MM.1S (cell line): ENCODE measurements at regions not wholly inside any gene's neighbourhood (a gene's known extent, or its start where the extent isn't known, plus 50 kb on each side); places are given as distances from the start of the nearest gene placed in this dataset.
"Not testable (repeated sequence)": the region's sequence is repeated elsewhere in the genome, so short reads cannot be mapped to it uniquely, and the experiment has no call there.

Experiments used
- DNase-seq: peaks from one replicate; pipeline ENCODE4 v3.0.0-alpha.2; 2015
- H2AFZ ChIP-seq: fragments of 300-600 bp; sonication (generic); 2 replicates; pipeline ENCODE4 v1.6.0; 2016; ENCODE audit warnings: antibody characterized with exemption, low read length
- H3F3A ChIP-seq: fragments of 300-600 bp; sonication (generic); 2 replicates; pipeline ENCODE4 v1.6.1; 2016; ENCODE audit warnings: mild to moderate bottlenecking, antibody characterized with exemption, low read length, moderate library complexity, mixed read lengths; ENCODE audit not compliant: insufficient read depth
- H3K27ac ChIP-seq: fragments of 300-600 bp; sonication (generic); 2 replicates; pipeline ENCODE4 v1.5.1; 2016; ENCODE audit warnings: mild to moderate bottlenecking, low read length
- H3K27me3 ChIP-seq: fragments of 300-600 bp; sonication (generic); replicated peaks from 2 replicates; pipeline ENCODE4 v1.6.0; 2016; ENCODE audit warnings: low read length; ENCODE audit not compliant: insufficient read depth
- H3K36me3 ChIP-seq: fragments of 300-600 bp; sonication (generic); replicated peaks from 2 replicates; pipeline ENCODE4 v1.6.1; 2016; ENCODE audit warnings: mild to moderate bottlenecking, low read length, mixed read lengths; ENCODE audit not compliant: insufficient read depth
- H3K4me1 ChIP-seq: fragments of 300-600 bp; sonication (generic); 2 replicates; pipeline ENCODE4 v1.6.1; 2016; ENCODE audit warnings: low read length, mixed read lengths
- H3K4me2 ChIP-seq: fragments of 300-600 bp; sonication (generic); 2 replicates; pipeline ENCODE4 v1.6.0; 2016; ENCODE audit warnings: low read depth, low read length
- H3K4me3 ChIP-seq: fragments of 300-600 bp; sonication (generic); 2 replicates; pipeline ENCODE4 v1.5.1; 2016; ENCODE audit warnings: low read length, mixed read lengths
- H3K79me2 ChIP-seq: fragments of 300-600 bp; sonication (generic); 2 replicates; pipeline ENCODE4 v1.6.1; 2016; ENCODE audit warnings: mixed run types, low read length, mixed read lengths
- H3K9ac ChIP-seq: fragments of 300-600 bp; sonication (generic); 2 replicates; pipeline ENCODE4 v1.6.1; 2016; ENCODE audit warnings: low read length, mixed read lengths
- H3K9me2 ChIP-seq: fragments of 300-600 bp; sonication (generic); replicated peaks from 2 replicates; pipeline ENCODE4 v1.6.1; 2016; ENCODE audit warnings: mild to moderate bottlenecking, low read length, mixed read lengths; ENCODE audit not compliant: insufficient read depth
- H3K9me3 ChIP-seq: fragments of 300-600 bp; sonication (generic); replicated peaks from 2 replicates; pipeline ENCODE4 v1.6.1; 2016; ENCODE audit warnings: mild to moderate bottlenecking, low read length, mixed read lengths; ENCODE audit not compliant: insufficient read depth
- H4K20me1 ChIP-seq: fragments of 300-600 bp; sonication (generic); 2 replicates; pipeline ENCODE4 v1.6.1; 2016; ENCODE audit warnings: mild to moderate bottlenecking, low read length, moderate library complexity, mixed read lengths; ENCODE audit not compliant: insufficient read depth
- EZH2 ChIP-seq: fragments of 300-600 bp; sonication (generic); optimal IDR thresholded peaks from 2 replicates; pipeline ENCODE3; 2017; ENCODE audit warnings: low read depth, mild to moderate bottlenecking, antibody characterized with exemption, low read length, mixed read lengths
- EZH2phosphoT487 ChIP-seq: fragments of 300-600 bp; sonication (generic); IDR thresholded peaks from 2 replicates; pipeline ENCODE4 v1.6.1; 2018; ENCODE audit warnings: antibody characterized with exemption, low read length
- TF ChIP-seq, protein P1 (sequence below): fragments of 300-600 bp; sonication (generic); IDR thresholded peaks from 2 replicates; pipeline ENCODE4 v1.5.1; 2016; ENCODE audit warnings: antibody characterized with exemption, low read length, mixed read lengths

DNA sequence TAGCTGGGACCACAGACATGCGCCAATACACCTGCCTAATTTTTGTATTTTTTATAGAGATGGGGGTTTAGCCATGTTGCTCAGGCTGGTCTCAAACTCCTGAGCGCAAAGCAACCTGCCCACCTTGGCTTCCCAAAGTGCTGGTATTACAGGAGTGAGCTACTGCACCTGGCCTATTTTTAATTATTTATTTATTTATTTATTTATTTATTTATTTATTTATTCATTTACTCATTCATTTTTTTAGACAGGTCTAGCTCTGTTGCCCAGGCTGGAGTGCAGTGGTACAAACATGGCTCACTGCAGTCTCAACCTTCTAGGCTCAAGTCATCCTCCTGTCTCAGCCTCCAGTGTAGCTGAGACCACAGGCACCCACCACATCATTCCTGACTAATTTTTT lies 434.3 kb downstream of the DOK5 start:
- no peaks in the 10 kb centered on the region for H3F3A ChIP-seq
- no peaks in the 10 kb centered on the region for H3K9me3 ChIP-seq
- H3K9me2 ChIP-seq, result no peaks in the 10 kb centered on the region
- no peaks in the 10 kb centered on the region for H3K27me3 ChIP-seq
- no peak overlapping the region for H3K9ac ChIP-seq
- H3K79me2 ChIP-seq, result no peaks in the 10 kb centered on the region
- H3K4me2 ChIP-seq, result no peak overlapping the region
- no peak overlapping the region for H2AFZ ChIP-seq
- no peak for DNase-seq
- TF ChIP-seq, protein P1, sequence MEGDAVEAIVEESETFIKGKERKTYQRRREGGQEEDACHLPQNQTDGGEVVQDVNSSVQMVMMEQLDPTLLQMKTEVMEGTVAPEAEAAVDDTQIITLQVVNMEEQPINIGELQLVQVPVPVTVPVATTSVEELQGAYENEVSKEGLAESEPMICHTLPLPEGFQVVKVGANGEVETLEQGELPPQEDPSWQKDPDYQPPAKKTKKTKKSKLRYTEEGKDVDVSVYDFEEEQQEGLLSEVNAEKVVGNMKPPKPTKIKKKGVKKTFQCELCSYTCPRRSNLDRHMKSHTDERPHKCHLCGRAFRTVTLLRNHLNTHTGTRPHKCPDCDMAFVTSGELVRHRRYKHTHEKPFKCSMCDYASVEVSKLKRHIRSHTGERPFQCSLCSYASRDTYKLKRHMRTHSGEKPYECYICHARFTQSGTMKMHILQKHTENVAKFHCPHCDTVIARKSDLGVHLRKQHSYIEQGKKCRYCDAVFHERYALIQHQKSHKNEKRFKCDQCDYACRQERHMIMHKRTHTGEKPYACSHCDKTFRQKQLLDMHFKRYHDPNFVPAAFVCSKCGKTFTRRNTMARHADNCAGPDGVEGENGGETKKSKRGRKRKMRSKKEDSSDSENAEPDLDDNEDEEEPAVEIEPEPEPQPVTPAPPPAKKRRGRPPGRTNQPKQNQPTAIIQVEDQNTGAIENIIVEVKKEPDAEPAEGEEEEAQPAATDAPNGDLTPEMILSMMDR, result no peak
- TF ChIP-seq EZH2 (no peak), EZH2phosphoT487 (no peak)
- no peaks in the 10 kb centered on the region for H3K4me1 ChIP-seq
- H3K27ac ChIP-seq, result no peak overlapping the region
- no peaks in the 10 kb centered on the region for H4K20me1 ChIP-seq
- H3K4me3 ChIP-seq, result no peak overlapping the region
- no peaks in the 10 kb centered on the region for H3K36me3 ChIP-seq

DNA sequence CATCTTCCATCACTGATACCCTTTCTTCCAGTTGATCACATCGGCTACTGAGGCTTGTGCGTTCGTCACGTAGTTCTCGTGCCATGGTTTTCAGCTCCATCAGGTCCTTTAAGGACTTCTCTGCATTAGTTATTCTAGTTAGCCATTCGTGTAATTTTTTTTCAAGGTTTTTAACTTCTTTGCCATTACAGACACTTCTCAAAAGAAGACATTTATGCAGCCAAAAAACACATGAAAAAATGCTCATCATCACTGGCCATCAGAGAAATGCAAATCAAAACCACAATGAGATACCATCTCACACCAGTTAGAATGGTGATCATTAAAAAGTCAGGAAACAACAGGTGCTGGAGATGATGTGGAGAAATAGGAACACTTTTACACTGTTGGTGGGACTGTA lies 430.7 kb downstream of the DOK5 start:
- H3F3A ChIP-seq, H3K4me1 ChIP-seq, H3K4me2 ChIP-seq, H3K9me3 ChIP-seq, H3K79me2 ChIP-seq, H3K27ac ChIP-seq, H3K36me3 ChIP-seq, H3K9me2 ChIP-seq, H3K4me3 ChIP-seq, H3K9ac ChIP-seq, DNase-seq, H3K27me3 ChIP-seq, H2AFZ ChIP-seq, H4K20me1 ChIP-seq: not testable (repeated sequence)

DNA sequence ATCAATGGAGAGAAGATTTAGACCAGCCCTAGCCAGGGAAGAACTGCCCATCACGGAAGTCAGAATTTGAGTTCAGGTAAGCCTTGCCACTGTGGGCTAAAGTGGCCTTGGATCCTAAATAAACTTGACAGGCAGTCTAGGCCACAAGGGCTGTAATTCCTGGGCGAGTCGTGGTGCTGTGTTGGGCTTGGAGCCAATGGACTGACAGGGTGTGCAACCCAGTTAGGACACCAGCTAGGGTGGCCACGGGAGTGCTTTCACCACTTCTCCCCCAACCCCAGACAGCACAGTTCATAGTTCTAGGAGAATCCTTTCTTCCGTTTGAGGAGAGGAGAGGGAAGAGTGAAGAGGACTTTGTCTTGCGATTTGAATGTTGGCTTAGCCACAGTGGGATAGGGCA lies 422.4 kb downstream of the DOK5 start:
- no peak overlapping the region for H2AFZ ChIP-seq
- H3K36me3 ChIP-seq, result no peaks in the 10 kb centered on the region
- no peaks in the 10 kb centered on the region for H3F3A ChIP-seq

GRCh38 chr20:54891907-54892306 lies 416.5 kb downstream of the DOK5 start:
- H3K36me3 ChIP-seq, result no peaks in the 10 kb centered on the region

More for the DNA sequence above, 422.4 kb downstream of the DOK5 start:
- Histone ChIP-seq H3K27ac (no peak overlapping the region), H3K27me3 (no peaks in the 10 kb centered on the region), H3K9me2 (no peaks in the 10 kb centered on the region), H3K79me2 (no peaks in the 10 kb centered on the region), H3K4me2 (no peak overlapping the region), H3K4me1 (no peaks in the 10 kb centered on the region), H3K9ac (no peak overlapping the region), H3K9me3 (no peaks in the 10 kb centered on the region), H4K20me1 (no peaks in the 10 kb centered on the region), H3K4me3 (no peak overlapping the region)
- TF ChIP-seq EZH2phosphoT487, result no peak
- TF ChIP-seq EZH2, result no peak
- TF ChIP-seq, protein P1, result no peak
- DNase-seq, result no peak

More at GRCh38 chr20:54891907-54892306, 416.5 kb downstream of the DOK5 start:
- no peak overlapping the region for H3K4me2 ChIP-seq
- no peak for TF ChIP-seq EZH2
- TF ChIP-seq, protein P1, result no peak
- TF ChIP-seq EZH2phosphoT487, result no peak
- H3K79me2 ChIP-seq, result no peaks in the 10 kb centered on the region
- H3F3A ChIP-seq, result no peaks in the 10 kb centered on the region
- no peak overlapping the region for H2AFZ ChIP-seq
- DNase-seq, result no peak
- no peaks in the 10 kb centered on the region for H3K4me1 ChIP-seq
- H3K9ac ChIP-seq, result no peak overlapping the region
- no peaks in the 10 kb centered on the region for H4K20me1 ChIP-seq
- H3K9me3 ChIP-seq, result no peaks in the 10 kb centered on the region
- no peak overlapping the region for H3K4me3 ChIP-seq
- H3K9me2 ChIP-seq, result no peaks in the 10 kb centered on the region
- H3K27me3 ChIP-seq, result no peaks in the 10 kb centered on the region
- no peak overlapping the region for H3K27ac ChIP-seq
